ENCODE measurements at regions not wholly inside any gene's neighbourhood (a gene's known extent, or its start where the extent isn't known, plus 50 kb on each side); places are given as distances from the start of the nearest gene placed in this dataset.

DNA sequence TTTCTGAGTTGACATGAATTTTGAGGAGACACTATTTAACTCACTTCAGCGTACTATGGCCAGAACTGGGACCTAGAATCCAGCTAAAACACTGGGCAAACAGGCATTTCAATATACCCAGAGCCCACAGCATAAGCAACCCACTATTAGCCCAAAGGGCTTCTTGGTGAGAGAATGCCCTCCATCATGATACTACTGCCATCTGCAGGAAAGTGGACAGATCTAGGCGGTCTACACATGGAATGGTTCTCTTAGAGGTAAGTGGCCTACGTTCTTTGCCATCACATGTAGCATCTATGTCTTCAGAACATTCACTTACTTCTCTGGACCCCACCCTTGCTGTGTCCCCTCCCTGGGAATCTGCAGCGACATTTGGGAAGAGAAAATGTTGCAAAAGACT, 181.3 kb upstream of the LINC00305 start:
- DNase-seq (ENCODE audit: low read depth in 1 of 2, low spot score in 1 of 2) = no peak
- TF ChIP-seq GABPA (IDR thresholded peaks at IDR 0.05; ENCODE audit: low read depth) = no peak
- TF ChIP-seq, protein P1, sequence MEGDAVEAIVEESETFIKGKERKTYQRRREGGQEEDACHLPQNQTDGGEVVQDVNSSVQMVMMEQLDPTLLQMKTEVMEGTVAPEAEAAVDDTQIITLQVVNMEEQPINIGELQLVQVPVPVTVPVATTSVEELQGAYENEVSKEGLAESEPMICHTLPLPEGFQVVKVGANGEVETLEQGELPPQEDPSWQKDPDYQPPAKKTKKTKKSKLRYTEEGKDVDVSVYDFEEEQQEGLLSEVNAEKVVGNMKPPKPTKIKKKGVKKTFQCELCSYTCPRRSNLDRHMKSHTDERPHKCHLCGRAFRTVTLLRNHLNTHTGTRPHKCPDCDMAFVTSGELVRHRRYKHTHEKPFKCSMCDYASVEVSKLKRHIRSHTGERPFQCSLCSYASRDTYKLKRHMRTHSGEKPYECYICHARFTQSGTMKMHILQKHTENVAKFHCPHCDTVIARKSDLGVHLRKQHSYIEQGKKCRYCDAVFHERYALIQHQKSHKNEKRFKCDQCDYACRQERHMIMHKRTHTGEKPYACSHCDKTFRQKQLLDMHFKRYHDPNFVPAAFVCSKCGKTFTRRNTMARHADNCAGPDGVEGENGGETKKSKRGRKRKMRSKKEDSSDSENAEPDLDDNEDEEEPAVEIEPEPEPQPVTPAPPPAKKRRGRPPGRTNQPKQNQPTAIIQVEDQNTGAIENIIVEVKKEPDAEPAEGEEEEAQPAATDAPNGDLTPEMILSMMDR (IDR thresholded peaks at IDR 0.05; ENCODE audit: insufficient read depth, low read length) = no peak
- no peak for TF ChIP-seq POLR2AphosphoS5 (IDR thresholded peaks at IDR 0.05; ENCODE audit: low read depth)
- TF ChIP-seq, protein P2, sequence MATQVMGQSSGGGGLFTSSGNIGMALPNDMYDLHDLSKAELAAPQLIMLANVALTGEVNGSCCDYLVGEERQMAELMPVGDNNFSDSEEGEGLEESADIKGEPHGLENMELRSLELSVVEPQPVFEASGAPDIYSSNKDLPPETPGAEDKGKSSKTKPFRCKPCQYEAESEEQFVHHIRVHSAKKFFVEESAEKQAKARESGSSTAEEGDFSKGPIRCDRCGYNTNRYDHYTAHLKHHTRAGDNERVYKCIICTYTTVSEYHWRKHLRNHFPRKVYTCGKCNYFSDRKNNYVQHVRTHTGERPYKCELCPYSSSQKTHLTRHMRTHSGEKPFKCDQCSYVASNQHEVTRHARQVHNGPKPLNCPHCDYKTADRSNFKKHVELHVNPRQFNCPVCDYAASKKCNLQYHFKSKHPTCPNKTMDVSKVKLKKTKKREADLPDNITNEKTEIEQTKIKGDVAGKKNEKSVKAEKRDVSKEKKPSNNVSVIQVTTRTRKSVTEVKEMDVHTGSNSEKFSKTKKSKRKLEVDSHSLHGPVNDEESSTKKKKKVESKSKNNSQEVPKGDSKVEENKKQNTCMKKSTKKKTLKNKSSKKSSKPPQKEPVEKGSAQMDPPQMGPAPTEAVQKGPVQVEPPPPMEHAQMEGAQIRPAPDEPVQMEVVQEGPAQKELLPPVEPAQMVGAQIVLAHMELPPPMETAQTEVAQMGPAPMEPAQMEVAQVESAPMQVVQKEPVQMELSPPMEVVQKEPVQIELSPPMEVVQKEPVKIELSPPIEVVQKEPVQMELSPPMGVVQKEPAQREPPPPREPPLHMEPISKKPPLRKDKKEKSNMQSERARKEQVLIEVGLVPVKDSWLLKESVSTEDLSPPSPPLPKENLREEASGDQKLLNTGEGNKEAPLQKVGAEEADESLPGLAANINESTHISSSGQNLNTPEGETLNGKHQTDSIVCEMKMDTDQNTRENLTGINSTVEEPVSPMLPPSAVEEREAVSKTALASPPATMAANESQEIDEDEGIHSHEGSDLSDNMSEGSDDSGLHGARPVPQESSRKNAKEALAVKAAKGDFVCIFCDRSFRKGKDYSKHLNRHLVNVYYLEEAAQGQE (IDR thresholded peaks at IDR 0.05; ENCODE audit: insufficient replicate concordance, low read depth) = no peak
- TF ChIP-seq SPI1 (IDR thresholded peaks at IDR 0.05; ENCODE audit: borderline replicate concordance, low read depth) = no peak
- Histone ChIP-seq H3K4me3 (replicated peaks; ENCODE audit: insufficient read depth, low read length) (no peak overlapping the region), H3K27ac (replicated peaks) (no peak overlapping the region), H3K27me3 (ENCODE audit: insufficient read depth, poor library complexity, severe bottlenecking) (peaks cover 3% of the 10 kb centered on the region)

DNA sequence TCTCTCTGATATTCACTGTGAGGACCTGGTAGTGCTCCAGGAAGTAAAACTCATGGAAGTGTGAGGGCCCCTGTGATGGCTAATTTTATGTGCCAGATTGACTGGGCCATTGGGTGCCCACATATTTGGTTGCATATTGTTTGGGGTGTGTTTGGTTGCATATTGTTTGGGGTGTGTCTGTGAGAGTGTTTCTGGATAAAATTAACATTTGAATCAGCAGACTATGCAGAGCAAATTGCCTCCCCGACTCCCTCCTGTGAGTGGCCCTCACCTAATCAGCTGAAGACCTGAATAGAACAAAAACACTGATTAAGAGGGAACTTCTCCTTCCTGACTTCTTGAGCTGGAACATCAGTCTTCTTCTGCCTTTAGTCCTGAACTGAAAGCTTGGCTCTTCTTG, 173.3 kb upstream of the LINC00305 start:
- Histone ChIP-seq H3K27me3 (ENCODE audit: insufficient read depth, poor library complexity, severe bottlenecking) (peaks cover under 1% of the 10 kb centered on the region), H3K27ac (replicated peaks) (no peak overlapping the region), H3K4me3 (replicated peaks; ENCODE audit: insufficient read depth, low read length) (no peak overlapping the region)
- DNase-seq (ENCODE audit: low read depth in 1 of 2, low spot score in 1 of 2) = no peak
- TF ChIP-seq POLR2AphosphoS5 (IDR thresholded peaks at IDR 0.05; ENCODE audit: low read depth) = no peak
- TF ChIP-seq, protein P1 (IDR thresholded peaks at IDR 0.05; ENCODE audit: insufficient read depth, low read length) = no peak
- no peak for TF ChIP-seq GABPA (IDR thresholded peaks at IDR 0.05; ENCODE audit: low read depth)
- no peak for TF ChIP-seq SPI1 (IDR thresholded peaks at IDR 0.05; ENCODE audit: borderline replicate concordance, low read depth)
- TF ChIP-seq, protein P2 (IDR thresholded peaks at IDR 0.05; ENCODE audit: insufficient replicate concordance, low read depth) = no peak

DNA sequence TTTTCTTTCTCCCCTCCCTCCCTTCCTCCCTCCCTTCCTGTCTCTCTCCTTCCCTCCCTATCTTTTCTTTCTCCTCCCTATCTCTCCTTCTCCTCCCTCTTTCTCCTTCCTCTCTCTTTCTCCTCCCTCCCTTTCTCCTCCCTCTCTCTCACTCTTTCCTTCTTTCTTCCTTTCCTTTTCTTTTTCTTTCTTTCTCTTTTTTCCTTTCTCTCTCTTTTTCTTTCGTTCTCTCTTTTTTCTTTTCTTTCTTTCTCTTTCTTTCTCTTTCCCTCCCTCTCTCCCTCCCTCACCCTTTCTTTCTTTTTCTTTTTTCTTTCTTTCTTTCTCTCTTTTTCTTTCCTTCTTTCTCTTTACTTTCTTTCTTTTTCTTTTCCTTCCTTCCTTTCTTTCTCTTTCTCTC, 169.7 kb upstream of the LINC00305 start:
- Histone ChIP-seq H3K4me3 (replicated peaks; ENCODE audit: insufficient read depth, low read length) (no peak overlapping the region), H3K27ac (replicated peaks) (no peak overlapping the region), H3K27me3 (ENCODE audit: insufficient read depth, poor library complexity, severe bottlenecking) (peaks cover 4% of the 10 kb centered on the region)
- TF ChIP-seq POLR2AphosphoS5 (IDR thresholded peaks at IDR 0.05; ENCODE audit: low read depth) (no peak), SPI1 (IDR thresholded peaks at IDR 0.05; ENCODE audit: borderline replicate concordance, low read depth) (no peak), GABPA (IDR thresholded peaks at IDR 0.05; ENCODE audit: low read depth) (no peak)
- TF ChIP-seq, protein P2 (IDR thresholded peaks at IDR 0.05; ENCODE audit: insufficient replicate concordance, low read depth) = no peak
- TF ChIP-seq, protein P1 (IDR thresholded peaks at IDR 0.05; ENCODE audit: insufficient read depth, low read length) = no peak
- no peak for DNase-seq (ENCODE audit: low read depth in 1 of 2, low spot score in 1 of 2)
